ENCODE measurements at regions not wholly inside any gene's neighbourhood (a gene's known extent, or its start where the extent isn't known, plus 50 kb on each side); places are given as distances from the start of the nearest gene placed in this dataset.

GRCh38 chr6:14542670-14543366 lies 425.2 kb downstream of the CD83 start:
- Histone ChIP-seq H3K36me3 (no peaks in the 10 kb centered on the region), H3K4me3 (no peak overlapping the region), H3K27ac (replicated peaks) (no peak overlapping the region), H3K4me1 (peaks cover 18% of the 10 kb centered on the region), H3K9me3 (replicated peaks) (peaks cover 4% of the 10 kb centered on the region), H3K27me3 (ENCODE audit: low read depth) (no peaks in the 10 kb centered on the region)
- no peak for DNase-seq
- intact Hi-C loops (cut with micrococcal nuclease) = no loop called here
- TF ChIP-seq CTCF (IDR thresholded peaks at IDR 0.05; ENCODE audit: borderline replicate concordance) = no peak

- intact Hi-C loops (cut with micrococcal nuclease) = no loop called here
- peaks cover 18% of the 10 kb centered on the region for H3K4me1 ChIP-seq
- H3K36me3 ChIP-seq = no peaks in the 10 kb centered on the region
- no peak for DNase-seq
- no peak for TF ChIP-seq CTCF (IDR thresholded peaks at IDR 0.05; ENCODE audit: borderline replicate concordance)
- no peak overlapping the region for H3K27ac ChIP-seq (replicated peaks)
- no peak overlapping the region for H3K4me3 ChIP-seq
- no peaks in the 10 kb centered on the region for H3K27me3 ChIP-seq (ENCODE audit: low read depth)
- no peaks in the 10 kb centered on the region for H3K9me3 ChIP-seq (replicated peaks)
Observed at GRCh38 chr6:14543971-14544585, 426.5 kb downstream of the CD83 start.

DNA sequence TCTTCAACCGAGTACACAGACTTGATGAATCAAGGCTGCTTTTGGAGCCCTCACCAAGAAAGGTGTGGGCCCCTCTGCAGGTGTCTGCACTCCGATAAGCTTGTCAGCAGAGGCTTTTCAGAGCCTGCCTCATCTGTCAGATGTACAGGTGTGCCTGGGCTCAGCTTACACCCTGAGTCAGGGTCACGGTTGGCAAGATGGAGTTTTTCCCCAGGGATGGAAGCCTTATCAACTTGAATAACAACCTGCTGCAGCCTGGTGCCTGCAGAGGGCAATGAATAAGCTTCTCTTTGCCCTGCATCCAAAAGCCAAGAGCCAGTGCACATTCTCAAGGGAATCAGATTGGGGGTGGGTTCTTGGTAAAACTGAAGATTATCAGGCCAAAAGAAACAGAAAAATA lies 427.1 kb downstream of the CD83 start:
- no peak for TF ChIP-seq CTCF (IDR thresholded peaks at IDR 0.05; ENCODE audit: borderline replicate concordance)
- Histone ChIP-seq H3K27me3 (ENCODE audit: low read depth) (no peaks in the 10 kb centered on the region), H3K4me1 (peaks cover 24% of the 10 kb centered on the region), H3K36me3 (no peaks in the 10 kb centered on the region), H3K27ac (replicated peaks) (no peak overlapping the region), H3K4me3 (no peak overlapping the region), H3K9me3 (replicated peaks) (no peaks in the 10 kb centered on the region)
- DNase-seq = no peak
- intact Hi-C loops (cut with micrococcal nuclease) = no loop called here

GRCh38 chr6:14545496-14545895 lies 427.9 kb downstream of the CD83 start:
- Histone ChIP-seq H3K4me1 (peaks cover 29% of the 10 kb centered on the region), H3K27me3 (ENCODE audit: low read depth) (no peaks in the 10 kb centered on the region), H3K27ac (replicated peaks) (no peak overlapping the region), H3K9me3 (replicated peaks) (no peaks in the 10 kb centered on the region), H3K4me3 (no peak overlapping the region), H3K36me3 (no peaks in the 10 kb centered on the region)
- no peak for TF ChIP-seq CTCF (IDR thresholded peaks at IDR 0.05; ENCODE audit: borderline replicate concordance)
- DNase-seq = no peak
- intact Hi-C loops (cut with micrococcal nuclease) = no loop called here

- Histone ChIP-seq H3K9me3 (replicated peaks) (no peaks in the 10 kb centered on the region), H3K4me3 (no peak overlapping the region), H3K27me3 (ENCODE audit: low read depth) (no peaks in the 10 kb centered on the region), H3K4me1 (peaks cover 34% of the 10 kb centered on the region), H3K27ac (replicated peaks) (no peak overlapping the region), H3K36me3 (no peaks in the 10 kb centered on the region)
- no peak for DNase-seq
- intact Hi-C loops (cut with micrococcal nuclease) = no loop called here
- TF ChIP-seq CTCF (IDR thresholded peaks at IDR 0.05; ENCODE audit: borderline replicate concordance) = no peak
Observed at GRCh38 chr6:14546036-14546435, 428.5 kb downstream of the CD83 start.
